Right renal cortex interstitium (tissue), 3 donors: ENCODE measurements at regions not wholly inside any gene's neighbourhood (a gene's known extent, or its start where the extent isn't known, plus 50 kb on each side); places are given as distances from the start of the nearest gene placed in this dataset.

ENCODE experiments used
- DNase-seq, 3 donors: peaks; one replicate each; pipeline ENCODE4 v3.0.0-alpha.2; 2013; ENCODE audit warnings: low read depth in 3 of 3, low spot score in 2 of 3

DNA sequence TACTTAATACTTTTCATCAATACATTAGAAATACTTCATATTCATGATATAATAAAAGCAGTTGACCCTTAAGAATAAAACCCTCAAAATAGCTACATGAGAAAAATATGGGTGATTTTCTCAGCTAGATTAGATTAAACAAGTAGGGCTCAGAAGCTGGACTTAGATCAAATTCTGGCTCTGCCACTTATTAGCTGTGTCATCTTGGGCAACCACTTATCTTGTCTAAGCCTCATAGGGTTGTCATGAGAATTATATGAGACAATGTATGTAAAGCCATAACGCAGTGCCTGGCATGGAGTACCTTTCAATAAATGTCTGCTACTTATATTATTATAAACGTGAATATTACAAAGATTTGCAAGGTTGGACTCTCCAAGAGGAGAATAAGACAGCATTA, 84.3 kb upstream of the PGRMC2 start:
- no peak for DNase-seq

GRCh38 chr4:128371001-128371777, 83.6 kb upstream of the PGRMC2 start:
- DNase-seq, result no peak

GRCh38 chr4:128366212-128366611, 78.6 kb upstream of the PGRMC2 start:
- DNase-seq, result no peak

- DNase-seq, result no peak
Observed at GRCh38 chr4:128364565-128364964, 77.0 kb upstream of the PGRMC2 start.

GRCh38 chr4:128363966-128364365, 76.4 kb upstream of the PGRMC2 start:
- no peak for DNase-seq

DNA sequence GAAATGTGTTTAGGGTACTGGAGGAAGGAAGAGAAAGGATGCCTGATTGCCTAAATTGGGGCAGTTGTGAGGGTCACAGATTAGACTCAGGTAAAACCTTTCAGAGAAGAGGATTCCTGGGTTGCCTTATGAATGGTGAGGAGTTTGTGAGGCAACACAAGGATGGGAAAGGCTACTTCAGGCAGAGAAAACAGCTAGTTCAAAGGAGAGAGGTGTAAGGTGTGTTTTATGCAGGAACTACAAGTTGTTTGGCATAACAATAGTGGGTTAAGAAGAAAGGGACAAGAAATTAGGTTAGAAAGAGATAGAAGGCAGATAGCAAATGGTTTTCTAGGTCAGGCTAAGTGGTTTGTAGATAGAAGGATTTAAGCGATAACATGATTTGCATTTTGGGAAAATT, 75.1 kb upstream of the PGRMC2 start:
- DNase-seq, result no peak

DNA sequence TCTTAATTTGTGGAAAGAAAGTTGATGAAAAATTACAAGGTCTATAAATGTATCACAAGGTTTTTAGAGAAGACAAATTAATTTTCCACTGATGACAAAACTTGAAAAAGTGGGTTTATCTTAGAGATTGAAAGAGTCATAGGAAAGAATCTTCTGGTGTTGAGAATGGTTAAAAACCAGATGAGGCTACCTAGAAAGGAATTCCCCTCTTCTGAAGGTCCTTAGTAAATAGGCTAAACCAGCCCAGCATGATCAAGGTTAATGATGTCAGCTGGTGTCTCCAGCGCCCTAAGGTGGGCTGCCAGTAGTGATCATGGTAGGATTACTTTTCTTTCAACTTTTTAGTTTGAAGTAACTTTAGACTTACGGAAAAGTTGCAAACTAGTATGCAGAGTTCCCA, 71.8 kb upstream of the PGRMC2 start:
- DNase-seq, result no peak

DNA sequence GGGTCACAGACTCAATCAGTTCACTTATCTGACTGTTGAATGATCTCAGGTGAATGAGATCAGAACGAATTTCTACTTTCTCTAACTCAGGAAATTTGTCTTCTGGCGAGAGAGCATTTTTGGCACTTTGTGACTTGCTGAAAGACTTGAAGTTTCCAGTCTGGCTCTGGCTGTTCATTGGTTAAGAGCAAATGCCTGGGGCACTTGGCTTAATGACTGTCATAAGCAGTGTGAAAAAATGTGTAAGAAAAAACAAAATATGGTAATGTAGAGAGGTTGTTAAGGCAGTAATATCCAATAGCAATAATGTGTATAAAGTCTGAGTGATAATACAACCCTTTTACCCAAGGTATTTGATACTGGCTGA, 71.3 kb upstream of the PGRMC2 start:
- no peak for DNase-seq

DNA sequence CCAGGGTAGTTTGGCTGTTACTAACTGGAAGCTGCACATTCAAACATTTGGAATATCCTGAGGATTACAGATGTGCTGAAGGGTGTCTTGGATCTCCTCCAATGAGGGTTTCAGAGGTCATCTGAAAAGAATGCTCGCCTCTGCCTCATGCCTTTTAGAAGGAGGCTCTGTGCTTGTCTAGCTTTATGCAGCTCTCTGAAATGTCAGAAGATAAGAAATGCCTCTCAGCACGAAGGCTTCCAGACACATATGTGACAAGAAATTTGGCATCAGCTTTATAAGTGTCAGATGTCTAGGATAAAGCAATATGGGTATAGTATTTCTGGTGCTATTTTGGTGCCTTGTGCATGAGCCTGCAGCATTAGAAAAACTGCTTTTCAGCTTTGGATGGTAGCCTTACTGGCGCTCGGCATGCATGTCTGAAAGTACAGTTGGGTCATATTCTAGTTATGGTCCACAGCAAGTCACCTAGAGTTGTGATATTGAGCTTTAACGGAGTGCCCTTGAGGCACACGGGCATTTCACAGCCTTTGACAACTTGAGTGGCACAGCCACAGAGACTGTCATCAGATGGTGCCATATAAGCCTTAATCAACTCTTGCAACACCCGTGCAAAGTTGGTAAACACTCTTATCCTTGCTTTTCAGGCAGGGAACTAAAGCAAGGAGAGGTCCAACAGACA, 70.8 kb upstream of the PGRMC2 start:
- DNase-seq, result no peak

DNA sequence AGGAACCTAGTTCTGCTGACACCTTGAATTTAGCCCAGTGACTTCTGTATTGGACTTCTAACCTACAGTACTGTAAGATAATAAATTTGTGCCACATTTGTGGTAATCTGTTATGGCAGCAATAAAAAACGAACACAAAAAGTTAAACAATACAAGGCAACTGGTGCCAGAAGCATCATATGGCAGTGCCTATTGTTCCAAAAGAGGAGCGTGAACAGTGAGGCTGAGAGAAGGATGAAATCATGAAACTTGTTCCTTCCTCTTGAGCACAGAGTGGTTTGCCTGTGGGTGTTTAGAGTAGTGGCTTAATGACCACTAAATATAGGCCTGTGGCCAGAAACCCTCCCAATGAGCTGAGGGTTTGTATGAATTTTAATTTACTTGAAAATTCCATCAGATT, 69.7 kb upstream of the PGRMC2 start:
- no peak for DNase-seq

GRCh38 chr4:128355305-128355704, 67.7 kb upstream of the PGRMC2 start:
- no peak for DNase-seq

DNA sequence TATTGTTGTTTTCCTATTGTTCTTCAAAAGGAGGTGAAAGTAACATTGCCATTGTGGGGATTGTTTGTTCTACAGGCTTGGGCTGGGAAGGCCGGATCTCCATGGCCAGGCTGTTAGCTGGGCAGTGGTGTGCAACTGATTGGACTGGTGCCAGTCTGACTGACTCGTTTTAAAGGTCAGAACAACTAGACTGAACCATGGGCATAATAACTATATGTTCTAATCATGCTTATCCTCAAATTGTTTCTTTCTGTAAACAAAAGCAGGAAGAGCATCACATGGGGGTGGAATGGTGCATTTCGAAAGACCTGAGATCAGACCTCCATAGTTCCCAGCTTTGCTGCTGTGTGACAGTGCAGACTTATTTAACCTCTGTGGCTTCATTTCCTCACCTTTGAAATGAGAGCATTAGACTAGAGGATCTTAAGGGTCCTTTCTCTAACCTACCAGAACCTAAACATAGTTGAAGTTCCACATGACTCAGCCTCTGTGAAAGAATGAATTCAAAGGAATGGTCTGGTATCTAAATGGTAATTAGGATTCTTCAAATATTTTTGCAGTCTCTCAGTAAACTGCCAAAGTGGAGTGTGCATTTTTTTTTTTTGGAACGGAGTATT, 66.7 kb upstream of the PGRMC2 start:
- peak in 1 of 3 donors; percentile 35 for DNase-seq

DNA sequence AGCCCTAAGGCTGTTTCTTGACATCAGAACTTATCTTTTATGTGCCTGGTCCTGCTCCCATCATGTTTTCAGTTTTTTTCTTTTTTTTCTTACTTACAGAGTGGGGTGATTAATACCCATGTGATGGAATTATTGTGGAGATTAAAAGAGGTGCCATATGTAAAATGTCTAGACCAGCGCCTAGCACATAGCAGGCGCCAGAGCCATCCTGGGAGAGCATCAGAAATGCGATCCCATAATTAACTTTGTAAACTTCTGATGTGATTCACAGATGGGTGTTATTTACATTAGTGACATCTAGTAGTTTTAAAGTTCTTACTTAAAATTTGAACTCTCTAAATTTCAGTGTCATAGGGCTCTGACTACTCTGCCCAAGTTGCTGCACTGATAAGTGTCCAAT, 66.2 kb upstream of the PGRMC2 start:
- DNase-seq, result no peak

DNA sequence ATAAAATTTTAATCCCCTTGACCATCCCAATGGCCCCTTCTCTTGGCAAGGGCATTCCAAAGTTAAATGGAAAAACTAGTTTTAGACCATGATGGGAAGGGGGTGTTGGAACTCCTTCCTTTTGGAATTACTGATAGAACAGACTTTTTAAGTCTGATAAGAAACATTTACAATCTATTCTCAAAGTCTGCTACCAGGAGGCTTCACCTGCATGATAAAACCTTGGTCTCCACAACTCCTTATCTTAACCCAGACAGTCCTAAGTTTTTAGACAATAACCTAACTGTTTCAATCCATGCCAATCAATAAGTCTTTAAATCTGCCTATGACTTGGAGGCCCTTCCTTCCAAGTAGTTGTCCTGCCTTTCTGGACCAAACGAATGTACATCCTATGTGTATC, 63.9 kb upstream of the PGRMC2 start:
- no peak for DNase-seq

- no peak for DNase-seq
Observed at GRCh38 chr4:128350449-128351045, 62.9 kb upstream of the PGRMC2 start.

- DNase-seq, result no peak
Observed at GRCh38 chr4:128349921-128350320, 62.3 kb upstream of the PGRMC2 start.

GRCh38 chr4:128347930-128348660, 60.5 kb upstream of the PGRMC2 start:
- DNase-seq, result no peak

- DNase-seq, result no peak
Observed at GRCh38 chr4:128347175-128347868, 59.7 kb upstream of the PGRMC2 start.

GRCh38 chr4:128346054-128346716, 58.6 kb upstream of the PGRMC2 start:
- DNase-seq, result no peak

GRCh38 chr4:128345650-128346049, 58.0 kb upstream of the PGRMC2 start:
- no peak for DNase-seq
